T47D (cell line): ENCODE measurements at regions not wholly inside any gene's neighbourhood (a gene's known extent, or its start where the extent isn't known, plus 50 kb on each side); places are given as distances from the start of the nearest gene placed in this dataset.

Experiments
- DNase-seq, 2 experiments: peaks; one replicate each; pipeline versions ENCODE4 v3.0.0 to v3.0.0-alpha.2; 2011 to 2012; ENCODE audit warnings: low read depth in 1 of 2, low spot score in 1 of 2
- JUND ChIP-seq: IDR thresholded peaks from 2 replicates; pipeline ENCODE4 v1.6.1; 2012; ENCODE audit warnings: low read depth
- in situ Hi-C: cut with HindIII; loops from 2 replicates; pipeline ENCODE4 v1.10.0; 2016; ENCODE audit warnings: low sequenced_read_pairs, low pct_unique_long_range_greater_than_20kb

DNA sequence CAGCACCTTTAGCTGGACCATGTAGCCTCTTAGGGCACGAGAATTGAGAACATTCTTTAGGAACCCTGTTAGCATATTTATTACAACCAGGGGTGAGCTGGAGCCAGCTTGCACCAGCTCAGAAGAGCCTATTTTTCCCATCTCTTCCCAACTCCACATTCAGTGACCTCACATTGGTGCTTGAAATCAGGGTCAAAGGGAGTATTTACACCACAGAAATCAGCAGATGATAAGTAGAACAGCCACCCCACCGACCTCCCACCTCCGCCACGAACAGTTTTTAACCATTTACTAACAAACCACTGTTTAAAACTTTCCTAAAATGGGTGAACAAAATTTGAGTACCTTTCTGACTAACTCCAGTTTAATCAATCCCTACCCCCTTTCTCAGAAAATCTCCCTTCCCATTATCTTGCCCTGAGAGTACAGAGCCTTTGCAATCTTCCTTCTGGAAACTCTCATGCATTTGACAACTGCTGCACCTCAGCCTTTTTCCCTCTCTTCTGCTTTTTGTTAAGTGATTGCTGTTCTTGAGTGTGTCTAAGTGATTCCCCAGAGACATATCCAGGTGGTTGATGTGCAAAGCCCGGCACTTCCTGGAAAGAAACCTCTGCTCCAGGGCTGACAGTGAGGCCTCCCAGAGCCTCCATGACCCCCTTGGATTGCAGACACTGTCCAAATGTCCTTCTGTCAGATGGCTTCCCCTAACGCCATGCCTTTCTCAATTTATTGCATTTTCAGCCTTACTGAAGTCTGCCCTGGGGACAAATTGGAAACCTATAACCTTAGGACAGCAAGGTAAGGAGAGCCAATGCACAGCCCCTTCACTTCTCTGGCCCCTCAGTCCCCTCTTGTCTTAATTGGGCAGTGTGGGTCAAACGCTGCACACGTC is 389.5 kb upstream of the TNP1 start:
- peak in 1 of 2 experiments; percentile 17 for DNase-seq
- in situ Hi-C loops, result no loop called here

DNA sequence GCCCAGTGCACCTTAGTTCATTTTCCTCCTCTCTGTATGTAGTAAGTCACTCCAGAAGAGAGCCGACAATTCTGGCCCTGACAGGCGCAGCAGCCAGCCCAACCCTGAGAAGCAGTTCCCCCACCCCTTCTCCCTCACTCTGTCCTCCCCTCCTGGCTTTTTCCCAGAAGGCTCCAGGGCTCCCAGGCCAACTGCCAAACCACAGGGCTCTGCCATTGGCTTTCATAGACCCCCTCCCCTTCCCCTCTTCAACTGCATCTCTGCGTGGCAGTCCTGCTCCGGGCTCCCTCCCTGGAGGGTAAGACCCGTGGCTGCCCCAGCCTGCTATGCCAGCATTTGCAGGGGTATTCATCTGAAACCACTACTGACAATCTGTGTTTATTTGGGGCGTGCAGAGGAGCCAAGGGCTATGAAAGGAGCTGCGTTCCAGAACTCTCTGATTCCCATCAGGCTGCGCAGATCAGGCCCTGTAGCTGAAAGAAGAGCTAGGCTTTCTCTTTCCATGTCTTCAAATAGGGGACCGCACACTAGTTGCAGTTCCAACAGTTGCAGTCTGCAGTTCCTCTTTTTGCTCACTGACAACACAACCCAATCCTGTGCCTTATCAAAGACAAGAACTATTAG is 388.6 kb upstream of the TNP1 start:
- in situ Hi-C loops, result no loop called here
- peak in 1 of 2 experiments; percentile 96 for DNase-seq
- no peak for TF ChIP-seq JUND

More for the DNA sequence above, 389.5 kb upstream of the TNP1 start:
- no peak for TF ChIP-seq JUND

DNA sequence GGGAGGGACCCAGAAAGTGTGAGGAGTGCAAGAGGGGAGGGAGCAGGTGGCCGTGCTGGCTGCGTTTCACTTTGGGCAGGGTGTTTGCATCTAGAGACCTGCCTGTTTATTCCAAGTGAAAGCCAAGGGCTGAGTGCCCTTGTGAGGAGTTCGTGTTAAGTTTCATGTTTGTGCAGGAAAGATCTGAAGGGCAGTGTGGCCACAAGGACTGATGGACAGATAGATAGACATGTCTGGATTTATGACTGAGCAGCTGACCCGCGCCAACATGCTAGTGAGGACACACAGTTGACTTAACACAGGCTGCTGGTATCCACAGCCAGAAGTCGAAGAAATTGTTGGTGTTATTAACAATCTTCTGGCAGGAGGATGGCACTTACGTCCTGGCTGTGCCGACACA is 387.6 kb upstream of the TNP1 start:
- in situ Hi-C loops, result no loop called here
- peak; percentile 60; the same call in 1 of the 2 replicates for TF ChIP-seq JUND
- DNase-seq, result peak in 1 of 2 experiments; percentile 97

GRCh38 chr2:217246108-217246507 is 386.2 kb upstream of the TNP1 start:
- no peak for DNase-seq
- in situ Hi-C loops, result no loop called here
- TF ChIP-seq JUND, result no peak

GRCh38 chr2:217244815-217245214 is 385.0 kb upstream of the TNP1 start:
- in situ Hi-C loops, result no loop called here
- DNase-seq, result no peak
- TF ChIP-seq JUND, result no peak

DNA sequence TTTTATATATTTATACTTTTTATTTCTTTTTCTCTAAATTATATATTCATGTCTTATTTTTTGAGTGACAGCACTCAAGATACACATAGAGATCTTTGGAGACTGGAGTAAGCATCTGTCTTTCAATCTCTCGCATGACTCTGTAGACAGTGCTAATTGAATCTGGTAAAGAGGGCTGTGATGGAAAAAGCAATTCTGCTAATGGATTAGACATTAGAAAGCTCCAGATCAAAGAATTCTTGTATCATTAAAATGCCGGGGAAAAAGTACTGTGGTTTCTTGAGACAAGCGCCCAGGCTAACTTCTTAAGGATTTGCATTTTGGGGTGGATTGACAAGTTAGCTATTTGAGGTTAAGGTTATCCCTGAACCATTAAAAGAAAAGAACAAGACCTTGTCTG is 383.1 kb upstream of the TNP1 start:
- no peak for DNase-seq
- TF ChIP-seq JUND, result no peak
- in situ Hi-C loops, result no loop called here

DNA sequence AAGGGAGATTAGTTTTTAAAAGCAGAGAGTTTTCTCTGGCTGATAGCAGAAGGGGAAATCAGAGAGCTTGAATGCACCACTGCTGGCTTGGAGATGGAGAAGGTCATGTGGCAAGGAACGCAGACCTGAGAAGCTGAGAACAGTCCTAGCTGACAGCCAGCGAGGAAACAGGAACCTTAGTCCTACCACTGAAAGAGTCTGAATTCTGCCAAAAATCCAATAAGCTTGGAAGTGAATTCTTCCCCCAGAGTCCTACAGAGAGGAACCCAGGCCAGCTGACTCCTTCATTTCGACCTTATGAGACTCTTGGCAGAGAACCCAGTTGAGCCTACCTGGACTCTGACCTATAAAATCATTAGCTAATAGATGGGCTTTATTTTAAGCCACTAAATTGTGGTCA is 371.9 kb upstream of the TNP1 start:
- in situ Hi-C loops, result no loop called here
- TF ChIP-seq JUND, result no peak
- no peak for DNase-seq

- in situ Hi-C loops, result no loop called here
- no peak for DNase-seq
- no peak for TF ChIP-seq JUND
Observed at GRCh38 chr2:217231212-217231611, 371.3 kb upstream of the TNP1 start.

GRCh38 chr2:217228732-217229131 is 368.9 kb upstream of the TNP1 start:
- no peak for TF ChIP-seq JUND

DNA sequence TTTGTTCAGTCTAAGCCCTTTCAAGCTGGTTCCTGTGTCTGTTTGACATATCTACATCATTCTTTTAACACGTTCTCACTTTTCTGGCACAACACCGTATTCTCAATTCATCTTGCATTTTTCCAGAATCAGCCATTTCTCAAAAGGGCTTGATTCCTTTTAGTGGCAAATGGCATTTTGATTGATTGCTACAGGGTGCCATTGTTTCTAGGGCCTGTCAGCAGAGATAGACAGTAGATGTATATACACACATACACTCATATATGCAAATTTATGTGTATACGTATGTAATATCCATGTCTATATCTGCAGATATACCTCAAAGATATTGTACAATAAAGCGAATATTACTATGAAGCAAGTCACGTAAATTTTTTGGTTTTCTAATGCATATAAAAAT is 367.9 kb upstream of the TNP1 start:
- no peak for DNase-seq
- in situ Hi-C loops, result no loop called here
- no peak for TF ChIP-seq JUND

More at GRCh38 chr2:217228732-217229131, 368.9 kb upstream of the TNP1 start:
- DNase-seq, result no peak
- in situ Hi-C loops, result no loop called here

GRCh38 chr2:217225596-217225995 is 365.7 kb upstream of the TNP1 start:
- in situ Hi-C loops, result no loop called here
- DNase-seq, result no peak
- no peak for TF ChIP-seq JUND

- in situ Hi-C loops, result no loop called here
- no peak for DNase-seq
- no peak for TF ChIP-seq JUND
Observed at GRCh38 chr2:217223222-217223930, 363.5 kb upstream of the TNP1 start.
